ENCODE measurements at regions not wholly inside any gene's neighbourhood (a gene's known extent, or its start where the extent isn't known, plus 50 kb on each side); places are given as distances from the start of the nearest gene placed in this dataset.

GRCh38 chr11:70623906-70624597, 225.7 kb downstream of the CTTN start:
- Histone ChIP-seq H4K8ac (replicated peaks; ENCODE audit: insufficient read length, low read depth, low read length) (no peak overlapping the region), H3K79me1 (ENCODE audit: insufficient read depth, low read depth, low read length, poor library complexity, severe bottlenecking) (no peaks in the 10 kb centered on the region), H2BK12ac (ENCODE audit: insufficient read length, low read depth, low read length) (no peak overlapping the region), H3K27ac (ENCODE audit: insufficient read length, low read depth, low read length) (no peak overlapping the region), H2AK5ac (ENCODE audit: insufficient read length, low read length) (no peak overlapping the region), H3K18ac (ENCODE audit: insufficient read length, low read depth, low read length) (no peak overlapping the region), H3K56ac (ENCODE audit: insufficient read length, low read depth, low read length) (no peak overlapping the region), H2BK20ac (ENCODE audit: low read depth, low read length, poor library complexity, severe bottlenecking) (no peak overlapping the region), H3K4me1 (ENCODE audit: insufficient read depth, low read length) (no peaks in the 10 kb centered on the region), H2BK5ac (ENCODE audit: insufficient read length, low read length) (no peak overlapping the region), H3K14ac (ENCODE audit: insufficient read depth, low read length) (no peak overlapping the region), H3K9me3 (ENCODE audit: control insufficient read depth, low read depth, low read length) (no peaks in the 10 kb centered on the region), H3K9ac (ENCODE audit: extremely low read depth, insufficient read length, low read length) (no peak overlapping the region), H3K23me2 (ENCODE audit: insufficient read length, low read depth, low read length, poor library complexity, severe bottlenecking) (no peaks in the 10 kb centered on the region), H3T11ph (ENCODE audit: low read length) (no peak overlapping the region), H2AFZ (ENCODE audit: low read length) (no peak overlapping the region), H2BK15ac (ENCODE audit: low read depth, low read length) (no peak overlapping the region), H3K23ac (ENCODE audit: insufficient read length, low read depth, low read length) (no peak overlapping the region), H2BK120ac (ENCODE audit: low read depth, low read length, poor library complexity, severe bottlenecking) (no peak overlapping the region), H3K4me2 (ENCODE audit: insufficient read depth, insufficient read length, low read length) (no peak overlapping the region), H3K4ac (ENCODE audit: low read depth, low read length) (no peak overlapping the region), H4K91ac (ENCODE audit: insufficient read length, low read depth, low read length) (no peak overlapping the region), H3K79me2 (ENCODE audit: insufficient read depth, low read length) (peaks cover 2% of the 10 kb centered on the region; the same call in 1 of the 2 replicates), H4K20me1 (ENCODE audit: control insufficient read depth, insufficient read depth, insufficient read length) (no peaks in the 10 kb centered on the region), H3K27me3 (ENCODE audit: insufficient read depth, low read length) (no peaks in the 10 kb centered on the region), H4K5ac (ENCODE audit: insufficient read length, low read depth, low read length) (no peak overlapping the region)
- no peak overlapping the region for H3K4me3 Mint-ChIP-seq
- TF ChIP-seq CTCF (conservative IDR thresholded peaks at IDR 0.05), result no peak
- no peaks in the 10 kb centered on the region; the same call in none of the 2 replicates for H3K27me3 Mint-ChIP-seq (ENCODE audit: low read depth)
- peak overlapping the region in 1 of 3 experiments; percentile 55; a peak in 1 of 7 replicates for H3K27ac Mint-ChIP-seq
- DNase-seq, result no peak
- no CpG with 5 or more reads among the region's 9 CpGs for WGBS (ENCODE audit: extremely low coverage, insufficient read length, low lambda C conversion rate)
- H3K36me3 Mint-ChIP-seq (ENCODE audit: insufficient read depth in 1 of 3, low read depth in 3 of 3), result peaks cover 0 to 3% (median 0%) of the 10 kb centered on the region in 3 experiments; a peak in 2 of 7 replicates
- no peaks in the 10 kb centered on the region for H3K9me3 Mint-ChIP-seq
- peaks cover 8 to 12% of the 10 kb centered on the region in 2 experiments for H3K4me1 Mint-ChIP-seq
